BE2C (cell line): ENCODE measurements at regions not wholly inside any gene's neighbourhood (a gene's known extent, or its start where the extent isn't known, plus 50 kb on each side); places are given as distances from the start of the nearest gene placed in this dataset.
A peak's percentile ranks its signal among the peaks of the same experiment; 100 is the strongest.

ENCODE experiments used
- DNase-seq: peaks from one replicate; pipeline ENCODE4 v3.0.0-alpha.2; 2020
- H3K27me3 ChIP-seq: fragments of 250-450 bp; sonication (Bioruptor Pico); 2 replicates; pipeline ENCODE4 v1.5.1; 2020; ENCODE audit warnings: mild to moderate bottlenecking
- H3K36me3 ChIP-seq: fragments of 250-450 bp; sonication (Bioruptor Pico); 2 replicates; pipeline ENCODE4 v1.5.1; 2020; ENCODE audit warnings: mild to moderate bottlenecking
- H3K4me1 ChIP-seq: fragments of 250-450 bp; sonication (Bioruptor Pico); 2 replicates; pipeline ENCODE4 v1.5.1; 2020
- H3K4me3 ChIP-seq: 2 replicates; pipeline ENCODE4 v1.5.1; 2011; ENCODE audit warnings: low read depth, low read length
- H3K9me3 ChIP-seq: fragments of 250-450 bp; sonication (Bioruptor Pico); 2 replicates; pipeline ENCODE4 v1.5.1; 2020
- CTCF ChIP-seq: IDR thresholded peaks from 2 replicates; pipeline ENCODE4 v1.5.1; 2012; ENCODE audit warnings: mild to moderate bottlenecking, low read depth, low read length

GRCh38 chr15:70254311-70254869, 156.7 kb upstream of the TLE3 start:
- peak; percentile 49 for DNase-seq
- Histone ChIP-seq H3K4me3 (no peak overlapping the region), H3K36me3 (no peaks in the 10 kb centered on the region), H3K9me3 (no peaks in the 10 kb centered on the region), H3K27me3 (no peaks in the 10 kb centered on the region), H3K4me1 (peaks cover 53% of the 10 kb centered on the region)
- TF ChIP-seq CTCF = no peak

GRCh38 chr15:70253461-70254156, 155.9 kb upstream of the TLE3 start:
- Histone ChIP-seq H3K4me1 (peaks cover 49% of the 10 kb centered on the region), H3K36me3 (no peaks in the 10 kb centered on the region), H3K4me3 (no peak overlapping the region), H3K9me3 (no peaks in the 10 kb centered on the region), H3K27me3 (no peaks in the 10 kb centered on the region)
- TF ChIP-seq CTCF = no peak
- DNase-seq = no peak

- Histone ChIP-seq H3K4me1 (peaks cover 55% of the 10 kb centered on the region), H3K36me3 (no peaks in the 10 kb centered on the region), H3K27me3 (no peaks in the 10 kb centered on the region), H3K4me3 (no peak overlapping the region), H3K9me3 (no peaks in the 10 kb centered on the region)
- no peak for TF ChIP-seq CTCF
- DNase-seq = no peak
These were observed 155.2 kb upstream of the TLE3 start for GRCh38 chr15:70252951-70253320.

- H3K4me3 ChIP-seq = no peak overlapping the region; the same call in 1 of the 2 replicates
- H3K27me3 ChIP-seq = no peaks in the 10 kb centered on the region
- no peaks in the 10 kb centered on the region for H3K36me3 ChIP-seq
- TF ChIP-seq CTCF = no peak
- peak; percentile 68 for DNase-seq
- H3K9me3 ChIP-seq = no peaks in the 10 kb centered on the region
- peaks cover 58% of the 10 kb centered on the region for H3K4me1 ChIP-seq
These were observed 154.6 kb upstream of the TLE3 start for GRCh38 chr15:70252056-70252950.

- no peak for DNase-seq
- peaks cover 58% of the 10 kb centered on the region for H3K4me1 ChIP-seq
- TF ChIP-seq CTCF = no peak
These were observed 153.7 kb upstream of the TLE3 start for GRCh38 chr15:70251246-70251990.

More at GRCh38 chr15:70251246-70251990, 153.7 kb upstream of the TLE3 start:
- Histone ChIP-seq H3K4me3 (no peak overlapping the region), H3K27me3 (no peaks in the 10 kb centered on the region), H3K9me3 (no peaks in the 10 kb centered on the region), H3K36me3 (no peaks in the 10 kb centered on the region)
